HepG2 (cell line): ENCODE measurements at regions not wholly inside any gene's neighbourhood (a gene's known extent, or its start where the extent isn't known, plus 50 kb on each side); places are given as distances from the start of the nearest gene placed in this dataset.

Source experiments
- ATAC-seq: fragments of 200-7000 bp; cut with Tn5 transposase; 3 replicates; pipeline ENCODE4 v1.9.1; 2020; ENCODE audit warnings: mild to moderate bottlenecking, moderate library complexity
- BruUV-seq: library from RNA; stranded (reverse); fragments of 400-500 nt; replicated peaks from 2 replicates; lab custom pipeline; 2021; lab: Mats Ljungman, UMichigan
- CTCF ChIA-PET: fragments of 300-600 bp; formaldehyde crosslinking; extraction: SDS; loops from one replicate; lab custom pipeline; 2021; ENCODE audit warnings: low total read pairs, inconsistent platforms, low intra/inter-chr PET ratio; lab: Yijun Ruan, JAX
- POLR2A ChIA-PET: fragments of 350-600 bp; sonication (Branson Sonifier 250); formaldehyde crosslinking; loops from one replicate; lab custom pipeline; 2020; ENCODE audit warnings: antibody characterized with exemption, inconsistent platforms; lab: Yijun Ruan, JAX
- DNase-seq: peaks from one replicate; pipeline ENCODE4 v3.0.0-alpha.2; 2015; ENCODE audit warnings: low spot score
- FAIRE-seq: peaks from 3 replicates; lab custom pipeline; 2011; peaks lifted over from hg19 to GRCh38; lab: Jason Lieb, UNC
- H2AFZ ChIP-seq: one replicate; pipeline ENCODE4 v1.6.1; 2011; ENCODE audit warnings: low read length, inconsistent platforms
- H3K27ac ChIP-seq: fragments of 300-600 bp; 3 replicates; pipeline ENCODE4 v1.8.0; 2011; ENCODE audit warnings: mixed run types, mild to moderate bottlenecking, mixed read lengths, low read length, inconsistent platforms; ENCODE audit not compliant: insufficient read depth; ENCODE audit errors: extremely low read length
- H3K27me3 ChIP-seq, 2 experiments: fragments of 200-600 bp in 1 of 2; 2 replicates in 1 of 2; 3 replicates in 1 of 2; pipeline versions ENCODE4 v1.6.0 to v1.8.0; 2011; ENCODE audit warnings: low read length in 2 of 2, mild to moderate bottlenecking in 2 of 2, moderate library complexity in 2 of 2, inconsistent platforms in 1 of 2; ENCODE audit not compliant: insufficient read depth in 2 of 2, control insufficient read depth in 1 of 2
- H3K36me3 ChIP-seq, 2 experiments: fragments of 200-600 bp in 1 of 2; replicated peaks in 1 of 2; 2 replicates in 1 of 2; 3 replicates in 1 of 2; pipeline versions ENCODE4 v1.5.1 to v1.8.0; 2011; ENCODE audit warnings: low read length in 2 of 2, inconsistent platforms in 1 of 2; ENCODE audit not compliant: insufficient read depth in 2 of 2, control insufficient read depth in 1 of 2
- H3K4me1 ChIP-seq: 2 replicates; pipeline ENCODE4 v1.5.1; 2012; ENCODE audit warnings: low read length, inconsistent platforms; ENCODE audit not compliant: insufficient read depth
- H3K4me2 ChIP-seq: 2 replicates; pipeline ENCODE4 v1.6.0; 2011; ENCODE audit warnings: low read depth, low read length, inconsistent platforms
- H3K4me3 ChIP-seq, 3 experiments: fragments of 200-600 bp in 1 of 3; sonication (generic), shearing (Covaris generic) in 1 of 3; replicated peaks in 1 of 3; 2 replicates each; pipeline ENCODE4 v1.5.1; 2011 to 2016; ENCODE audit warnings: low read length in 3 of 3, inconsistent platforms in 2 of 3, low read depth in 2 of 3, mild to moderate bottlenecking in 2 of 3, control low read depth in 1 of 3, mixed read lengths in 1 of 3; ENCODE audit not compliant: insufficient read depth in 1 of 3
- H3K79me2 ChIP-seq: one replicate; pipeline ENCODE4 v1.6.1; 2011; ENCODE audit warnings: low read length, inconsistent platforms; ENCODE audit not compliant: insufficient read depth
- H3K9ac ChIP-seq: 2 replicates; pipeline ENCODE4 v1.6.0; 2011; ENCODE audit warnings: mild to moderate bottlenecking, low read depth, low read length, inconsistent platforms; ENCODE audit not compliant: insufficient read depth
- H3K9me3 ChIP-seq: 2 replicates; pipeline ENCODE4 v1.5.1; 2012; ENCODE audit warnings: mild to moderate bottlenecking, low read length
- H4K20me1 ChIP-seq: 2 replicates; pipeline ENCODE4 v1.6.0; 2011; ENCODE audit warnings: inconsistent platforms, mild to moderate bottlenecking, low read length, moderate library complexity; ENCODE audit not compliant: insufficient read depth
- ATF6 ChIP-seq: sonication (generic); formaldehyde crosslinking; conservative IDR thresholded peaks from 2 replicates; pipeline ENCODE4 v1.4.0; 2020; ENCODE audit warnings: missing genetic modification reagents
- CERS6 ChIP-seq: sonication (generic); formaldehyde crosslinking; IDR thresholded peaks from 2 replicates; pipeline ENCODE4 v1.5.0; 2020; ENCODE audit warnings: missing genetic modification reagents
- E2F2 ChIP-seq: sonication (generic); formaldehyde crosslinking; IDR thresholded peaks from 2 replicates; pipeline ENCODE4 v1.4.0; 2020; ENCODE audit warnings: missing genetic modification reagents, borderline replicate concordance
- FLYWCH1 ChIP-seq: sonication (generic); formaldehyde crosslinking; IDR thresholded peaks from 2 replicates; pipeline ENCODE4 v1.8.1; 2023; ENCODE audit warnings: mild to moderate bottlenecking, missing genetic modification reagents
- KDM2A ChIP-seq: sonication (generic); formaldehyde crosslinking; IDR thresholded peaks from 2 replicates; pipeline ENCODE4 v1.4.0; 2020; ENCODE audit warnings: low read depth, missing genetic modification reagents, borderline replicate concordance
- KDM5B ChIP-seq: sonication (generic); formaldehyde crosslinking; IDR thresholded peaks from 2 replicates; pipeline ENCODE4 v1.4.0; 2020; ENCODE audit warnings: missing genetic modification reagents, mild to moderate bottlenecking, borderline replicate concordance
- KLF6 ChIP-seq: IDR thresholded peaks from 2 replicates; pipeline ENCODE4 v1.8.0; 2016; ENCODE audit warnings: missing biosample characterization, missing genetic modification reagents
- MED1 ChIP-seq: sonication (generic); formaldehyde crosslinking; IDR thresholded peaks from 2 replicates; pipeline ENCODE4 v1.4.0; 2020; ENCODE audit warnings: missing genetic modification reagents
- MEIS2 ChIP-seq: sonication (generic); formaldehyde crosslinking; IDR thresholded peaks from 2 replicates; pipeline ENCODE4 v1.9.0; 2021; ENCODE audit warnings: mild to moderate bottlenecking, missing genetic modification reagents
- MIER2 ChIP-seq: IDR thresholded peaks from 2 replicates; pipeline ENCODE4 v1.6.1; 2016; ENCODE audit warnings: missing biosample characterization, missing genetic modification reagents
- NKX3-1 ChIP-seq: sonication (generic); formaldehyde crosslinking; IDR thresholded peaks from 2 replicates; pipeline ENCODE4 v1.5.0; 2020; ENCODE audit warnings: missing genetic modification reagents
- SATB2 ChIP-seq: sonication (generic); formaldehyde crosslinking; IDR thresholded peaks from 2 replicates; pipeline ENCODE4 v1.5.0; 2020; ENCODE audit warnings: missing genetic modification reagents
- SRY ChIP-seq: sonication (generic); formaldehyde crosslinking; IDR thresholded peaks from 2 replicates; pipeline ENCODE4 v1.8.0; 2022; ENCODE audit warnings: mild to moderate bottlenecking, missing genetic modification reagents
- ZNF12 ChIP-seq: sonication (generic); formaldehyde crosslinking; IDR thresholded peaks from 2 replicates; pipeline ENCODE4 v1.5.0; 2020; ENCODE audit warnings: missing genetic modification reagents
- ZNF496 ChIP-seq: sonication (generic); formaldehyde crosslinking; IDR thresholded peaks from 2 replicates; pipeline ENCODE4 v1.8.1; 2023; ENCODE audit warnings: mild to moderate bottlenecking, moderate library complexity, missing genetic modification reagents; ENCODE audit not compliant: insufficient replicate concordance
- WGBS: methylation state at CpG from one replicate; pipeline ENCODE4 v1.1.6; 2017; ENCODE audit warnings: low lambda C conversion rate; 5-methylcytosine and 5-hydroxymethylcytosine counted together
- in situ Hi-C: cut with HindIII; loops from 2 replicates; pipeline ENCODE4 v1.10.0; 2017; ENCODE audit warnings: low pct_unique_long_range_greater_than_20kb; ENCODE audit not compliant: extremely low pct_ligation_motif_present
- intact Hi-C: fragments of 100-400 bp; cut with micrococcal nuclease; formaldehyde crosslinking; loops from one replicate; pipeline ENCODE4 v1.10.0; 2022; ENCODE audit not compliant: unreplicated experiment

GRCh38 chr4:96844858-96845490 is 1005.1 kb downstream of the PDHA2 start:
- Histone ChIP-seq H3K27me3 (no peaks in the 10 kb centered on the region), H3K79me2 (no peaks in the 10 kb centered on the region), H3K9ac (no peak overlapping the region), H3K36me3 (no peaks in the 10 kb centered on the region), H3K4me1 (no peaks in the 10 kb centered on the region), H3K4me2 (no peak overlapping the region), H3K27ac (no peak overlapping the region), H3K4me3 (no peak overlapping the region), H3K9me3 (peaks cover 5% of the 10 kb centered on the region; the same call in 1 of the 2 replicates), H4K20me1 (no peaks in the 10 kb centered on the region), H2AFZ (no peak overlapping the region)
- no peak for ATAC-seq
- FAIRE-seq: no peak
- POLR2A ChIA-PET: no interaction called here
- no TSS peak for BruUV-seq
- WGBS: 0% methylated on average over 1 of the region's 1 CpG
- intact Hi-C loops: no loop called here
- no peak for DNase-seq
- CTCF ChIA-PET: no interaction called here
- TF ChIP-seq NKX3-1 (CRISPR knock-in tag) (no peak), MIER2 (CRISPR knock-in tag) (no peak), KDM5B (CRISPR knock-in tag) (no peak), ZNF12 (CRISPR knock-in tag) (no peak), CERS6 (CRISPR knock-in tag) (no peak), ZNF496 (CRISPR knock-in tag) (no peak), ATF6 (no peak), KLF6 (no peak), FLYWCH1 (CRISPR knock-in tag) (no peak), SATB2 (CRISPR knock-in tag) (no peak), MED1 (CRISPR knock-in tag) (no peak), E2F2 (CRISPR knock-in tag) (no peak), KDM2A (CRISPR knock-in tag) (no peak), SRY (CRISPR knock-in tag) (no peak), MEIS2 (no peak)
- in situ Hi-C loops: no loop called here
